Upper lobe of right lung (tissue), 1 donor: ENCODE measurements at regions not wholly inside any gene's neighbourhood (a gene's known extent, or its start where the extent isn't known, plus 50 kb on each side); places are given as distances from the start of the nearest gene placed in this dataset.

Experiments used
- ATAC-seq: fragments of 200-7000 bp; cut with Tn5 transposase; one replicate; pipeline ENCODE4 v1.9.1; 2020; ENCODE audit warnings: mild to moderate bottlenecking, moderate library complexity
- DNase-seq: peaks from one replicate; pipeline ENCODE4 v3.0.0-alpha.2; 2020
- H3K27ac ChIP-seq: fragments of 200-600 bp; one replicate; pipeline ENCODE4 v1.8.0; 2022
- H3K27me3 ChIP-seq: fragments of 200-600 bp; one replicate; pipeline ENCODE4 v1.8.0; 2022; ENCODE audit warnings: mild to moderate bottlenecking
- H3K36me3 ChIP-seq: fragments of 200-600 bp; one replicate; pipeline ENCODE4 v1.8.0; 2022
- H3K4me1 ChIP-seq: fragments of 200-600 bp; one replicate; pipeline ENCODE4 v1.8.0; 2022
- H3K4me3 ChIP-seq: fragments of 200-600 bp; one replicate; pipeline ENCODE4 v1.8.0; 2022; ENCODE audit warnings: mild to moderate bottlenecking
- H3K9me3 ChIP-seq: fragments of 200-600 bp; one replicate; pipeline ENCODE4 v1.8.0; 2022
- intact Hi-C: fragments of 100-400 bp; cut with DNase I; formaldehyde crosslinking; loops from one replicate; pipeline ENCODE4 v1.11.0; 2022
- TF ChIP-seq, protein P1 (sequence below): fragments of 200-600 bp; IDR thresholded peaks from one replicate; pipeline ENCODE4 v1.8.0; 2022; ENCODE audit warnings: antibody characterized with exemption
- donor health status: DM: no; HTN: yes; CAD: no; lungs with severe emphysema.

GRCh38 chr7:152514771-152515105 is 78.9 kb upstream of the KMT2C start:
- H3K27me3 ChIP-seq, result no peaks in the 10 kb centered on the region
- peaks cover 4% of the 10 kb centered on the region for H3K9me3 ChIP-seq
- ATAC-seq, result no peak
- no peaks in the 10 kb centered on the region for H3K4me1 ChIP-seq
- intact Hi-C loops, result no loop called here
- no peak overlapping the region for H3K4me3 ChIP-seq
- no peaks in the 10 kb centered on the region for H3K36me3 ChIP-seq
- DNase-seq, result no peak
- H3K27ac ChIP-seq, result no peak overlapping the region
- TF ChIP-seq, protein P1, sequence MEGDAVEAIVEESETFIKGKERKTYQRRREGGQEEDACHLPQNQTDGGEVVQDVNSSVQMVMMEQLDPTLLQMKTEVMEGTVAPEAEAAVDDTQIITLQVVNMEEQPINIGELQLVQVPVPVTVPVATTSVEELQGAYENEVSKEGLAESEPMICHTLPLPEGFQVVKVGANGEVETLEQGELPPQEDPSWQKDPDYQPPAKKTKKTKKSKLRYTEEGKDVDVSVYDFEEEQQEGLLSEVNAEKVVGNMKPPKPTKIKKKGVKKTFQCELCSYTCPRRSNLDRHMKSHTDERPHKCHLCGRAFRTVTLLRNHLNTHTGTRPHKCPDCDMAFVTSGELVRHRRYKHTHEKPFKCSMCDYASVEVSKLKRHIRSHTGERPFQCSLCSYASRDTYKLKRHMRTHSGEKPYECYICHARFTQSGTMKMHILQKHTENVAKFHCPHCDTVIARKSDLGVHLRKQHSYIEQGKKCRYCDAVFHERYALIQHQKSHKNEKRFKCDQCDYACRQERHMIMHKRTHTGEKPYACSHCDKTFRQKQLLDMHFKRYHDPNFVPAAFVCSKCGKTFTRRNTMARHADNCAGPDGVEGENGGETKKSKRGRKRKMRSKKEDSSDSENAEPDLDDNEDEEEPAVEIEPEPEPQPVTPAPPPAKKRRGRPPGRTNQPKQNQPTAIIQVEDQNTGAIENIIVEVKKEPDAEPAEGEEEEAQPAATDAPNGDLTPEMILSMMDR, result no peak

DNA sequence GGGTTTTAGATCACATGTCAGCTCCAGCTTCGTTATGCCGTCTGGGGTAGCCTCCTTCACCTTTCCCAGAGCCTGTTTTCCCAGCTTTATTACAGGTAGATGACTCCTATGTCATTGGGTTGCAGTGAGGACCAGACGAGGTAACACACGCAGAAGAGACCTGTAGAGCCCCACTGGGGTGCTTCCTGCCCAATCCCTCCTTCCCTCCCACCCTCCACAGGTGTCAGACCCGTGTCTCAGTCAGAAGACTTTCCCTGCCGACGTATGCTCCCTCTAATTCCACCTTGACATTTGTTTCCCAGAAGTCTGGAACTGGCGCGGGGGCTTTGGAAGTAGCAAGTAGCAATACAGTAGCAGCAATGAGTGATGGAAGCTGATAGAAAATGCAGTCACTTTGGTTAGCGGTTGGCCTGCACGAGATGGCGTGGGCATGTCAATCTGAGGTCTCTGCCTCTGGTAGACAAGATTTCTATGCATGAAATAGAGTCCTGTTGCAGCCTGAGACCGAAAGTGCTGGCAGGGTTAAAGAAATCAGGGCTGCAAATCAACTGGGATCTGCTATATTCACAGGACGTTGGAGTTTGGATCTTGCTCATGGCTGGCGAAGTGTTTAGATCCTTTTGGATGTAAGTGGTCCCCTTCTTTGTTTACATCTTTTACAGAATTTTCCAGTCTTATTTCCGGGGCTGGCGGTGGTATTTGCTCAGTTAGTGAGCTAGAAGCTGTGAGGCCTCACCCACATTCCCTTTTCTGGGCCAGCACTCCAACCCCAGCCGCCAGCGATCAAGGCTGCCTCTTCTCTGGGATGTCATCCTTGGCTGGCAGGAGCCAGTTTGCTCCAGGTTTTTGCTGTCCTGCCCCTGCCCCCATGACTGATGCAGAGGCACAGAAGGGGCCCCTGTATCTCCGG is 78.3 kb upstream of the KMT2C start:
- Histone ChIP-seq H3K27me3 (no peaks in the 10 kb centered on the region), H3K4me1 (no peaks in the 10 kb centered on the region), H3K36me3 (no peaks in the 10 kb centered on the region), H3K9me3 (no peaks in the 10 kb centered on the region), H3K27ac (no peak overlapping the region), H3K4me3 (no peak overlapping the region)
- no peak for ATAC-seq
- intact Hi-C loops, result no loop called here
- no peak for DNase-seq
- TF ChIP-seq, protein P1, result no peak

DNA sequence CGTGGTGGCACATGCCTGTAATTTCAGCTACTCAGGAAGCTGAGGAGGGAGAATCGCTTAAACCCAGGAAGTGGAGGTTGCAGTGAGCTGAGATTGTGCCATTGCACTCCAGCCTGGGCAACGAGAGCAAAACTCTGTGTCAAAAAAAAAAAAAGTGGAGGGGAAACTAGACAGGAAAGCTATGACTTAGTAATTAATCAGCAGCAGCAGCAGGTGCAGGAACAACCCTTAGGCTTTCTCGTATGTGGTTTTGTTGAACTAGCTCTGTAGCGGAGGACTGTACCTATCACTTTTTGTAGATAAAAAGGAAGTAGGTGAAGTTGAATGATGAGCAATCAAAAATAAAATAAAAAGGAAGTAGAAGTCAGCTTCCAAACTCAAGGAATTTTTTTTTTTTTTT is 76.9 kb upstream of the KMT2C start:
- intact Hi-C loops, result no loop called here
- no peak overlapping the region for H3K4me3 ChIP-seq
- no peaks in the 10 kb centered on the region for H3K4me1 ChIP-seq
- H3K27me3 ChIP-seq, result no peaks in the 10 kb centered on the region
- no peak for DNase-seq
- H3K27ac ChIP-seq, result no peak overlapping the region
- no peaks in the 10 kb centered on the region for H3K36me3 ChIP-seq
- no peak for ATAC-seq
- TF ChIP-seq, protein P1, result no peak
- H3K9me3 ChIP-seq, result no peaks in the 10 kb centered on the region

DNA sequence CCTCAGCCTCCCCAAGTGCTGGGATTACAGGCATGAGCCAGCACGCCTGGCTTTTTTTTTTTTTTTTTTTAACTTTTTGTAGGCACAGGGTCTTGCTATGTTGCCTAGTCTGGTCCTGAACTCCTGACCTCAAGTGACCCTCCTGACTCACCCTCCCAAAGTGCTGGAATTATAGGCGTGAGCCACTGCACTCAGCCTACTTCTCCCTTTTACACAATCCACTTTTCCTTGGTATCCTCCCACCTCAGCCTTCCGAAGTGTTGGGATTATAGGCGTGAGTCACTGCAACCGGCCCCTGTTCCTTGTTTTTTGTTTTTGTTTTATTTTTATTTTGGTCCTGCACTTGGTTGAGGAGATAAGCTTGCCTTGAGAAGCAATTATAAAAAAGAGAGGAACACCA is 75.9 kb upstream of the KMT2C start:
- H3K4me3 ChIP-seq, result no peak overlapping the region
- no peaks in the 10 kb centered on the region for H3K27me3 ChIP-seq
- TF ChIP-seq, protein P1, result no peak
- H3K36me3 ChIP-seq, result no peaks in the 10 kb centered on the region
- no peak for DNase-seq
- H3K9me3 ChIP-seq, result no peaks in the 10 kb centered on the region
- no peaks in the 10 kb centered on the region for H3K4me1 ChIP-seq
- intact Hi-C loops, result no loop called here
- H3K27ac ChIP-seq, result no peak overlapping the region
- no peak for ATAC-seq

GRCh38 chr7:152508701-152509100 is 72.9 kb upstream of the KMT2C start:
- Histone ChIP-seq H3K27ac (no peak overlapping the region), H3K4me3 (no peak overlapping the region), H3K9me3 (no peaks in the 10 kb centered on the region), H3K4me1 (no peaks in the 10 kb centered on the region), H3K36me3 (no peaks in the 10 kb centered on the region), H3K27me3 (no peaks in the 10 kb centered on the region)
- TF ChIP-seq, protein P1, result no peak
- ATAC-seq, result no peak
- no peak for DNase-seq
- intact Hi-C loops, result no loop called here

DNA sequence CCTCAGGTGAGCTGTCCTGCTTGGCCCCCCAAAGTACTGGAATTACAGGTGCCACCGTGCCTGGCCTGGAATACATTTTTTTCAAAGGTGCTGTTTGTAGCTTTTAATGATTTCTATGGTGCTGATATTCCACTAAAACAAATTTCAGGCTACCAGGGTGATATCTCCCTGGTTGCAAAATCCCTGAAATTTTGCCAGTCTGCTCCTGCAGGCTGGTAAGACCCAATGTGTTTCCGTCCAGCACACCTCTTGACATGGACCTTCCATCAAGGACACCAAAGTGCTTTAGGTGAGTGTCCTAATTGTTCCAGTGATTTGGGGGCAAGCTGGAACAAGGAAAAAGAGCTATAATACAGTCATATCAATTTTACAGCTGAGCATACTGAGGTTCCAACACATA is 69.8 kb upstream of the KMT2C start:
- no peaks in the 10 kb centered on the region for H3K9me3 ChIP-seq
- no peak for DNase-seq
- intact Hi-C loops, result no loop called here

More for the DNA sequence above, 69.8 kb upstream of the KMT2C start:
- Histone ChIP-seq H3K27ac (no peak overlapping the region), H3K4me3 (no peak overlapping the region), H3K27me3 (no peaks in the 10 kb centered on the region), H3K36me3 (no peaks in the 10 kb centered on the region), H3K4me1 (no peaks in the 10 kb centered on the region)
- no peak for ATAC-seq
- TF ChIP-seq, protein P1, result no peak
